ENCODE measurements at regions not wholly inside any gene's neighbourhood (a gene's known extent, or its start where the extent isn't known, plus 50 kb on each side); places are given as distances from the start of the nearest gene placed in this dataset.

DNA sequence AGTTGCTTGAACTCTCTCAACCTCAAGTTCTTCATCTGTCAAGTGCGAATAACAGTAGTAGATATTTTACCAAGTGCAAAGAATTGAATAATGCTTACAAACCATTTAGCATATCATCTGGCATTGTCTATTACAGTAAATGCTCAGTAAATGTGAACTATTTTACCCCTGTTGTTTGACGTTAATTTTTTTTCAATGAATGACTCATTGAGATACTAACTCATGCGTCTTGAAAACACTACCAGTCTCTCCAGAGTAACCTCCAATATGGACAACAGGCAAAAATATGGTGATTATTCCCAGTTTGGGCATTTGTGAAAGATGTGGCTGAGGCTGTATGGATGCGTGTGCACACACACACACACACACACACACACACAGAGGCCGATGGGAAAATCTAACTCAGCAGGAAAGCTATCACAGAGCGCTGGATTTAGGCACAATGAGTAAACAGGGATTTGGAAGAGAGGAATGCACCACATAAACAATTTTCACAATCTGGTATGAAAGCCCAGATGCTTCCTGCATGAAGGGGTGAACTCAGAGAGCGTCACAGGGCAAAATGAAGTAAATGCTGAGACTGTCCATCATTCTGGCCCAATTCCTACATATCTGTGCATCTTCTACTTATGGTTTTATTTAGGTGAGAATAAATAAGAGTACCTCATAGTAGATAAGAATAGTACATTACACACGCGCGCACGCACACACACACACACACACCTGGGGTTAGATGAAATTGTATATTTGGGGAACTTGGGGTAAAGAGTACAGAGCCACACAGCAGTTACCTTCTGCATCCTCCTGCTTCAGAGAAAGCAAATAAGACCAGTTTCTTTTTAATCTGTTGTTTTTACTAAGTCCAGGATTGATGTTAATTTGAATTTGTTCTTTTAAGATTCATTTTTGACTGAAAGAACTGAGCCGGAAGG is 128.7 kb downstream of the PALM2AKAP2 start:
- TF ChIP-seq POLR2A (IDR thresholded peaks at IDR 0.05; ENCODE audit: low read length) (no peak), GATA1 (IDR thresholded peaks at IDR 0.05; ENCODE audit: low read depth, low read length) (no peak)
